GM21529 (cell line): ENCODE measurements at regions not wholly inside any gene's neighbourhood (a gene's known extent, or its start where the extent isn't known, plus 50 kb on each side); places are given as distances from the start of the nearest gene placed in this dataset.

Experiments
- ATAC-seq: cut with Tn5 transposase; IDR thresholded peaks from one replicate; pipeline ENCODE4 v1.9.1; 2021; ENCODE audit not compliant: unreplicated experiment

DNA sequence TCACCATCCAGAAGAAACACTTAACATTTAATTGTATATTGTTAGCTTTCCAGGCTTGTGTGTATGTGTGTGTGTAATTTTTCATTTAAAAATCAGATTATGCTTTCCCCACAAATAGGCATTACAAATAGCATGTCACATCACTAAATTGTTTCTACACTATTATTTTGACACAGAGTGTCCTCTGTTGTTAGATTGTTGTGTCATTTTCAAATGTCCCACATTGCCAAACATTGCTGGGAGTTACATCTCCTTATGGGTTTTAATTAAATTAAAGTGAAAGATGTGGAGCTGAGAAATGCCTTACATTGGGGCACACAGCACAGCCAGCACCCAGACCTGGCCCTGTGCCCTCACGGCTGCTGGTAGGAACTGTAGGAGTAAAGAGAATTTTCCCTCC lies 295.6 kb downstream of the ZEB1 start:
- ATAC-seq, result no peak

DNA sequence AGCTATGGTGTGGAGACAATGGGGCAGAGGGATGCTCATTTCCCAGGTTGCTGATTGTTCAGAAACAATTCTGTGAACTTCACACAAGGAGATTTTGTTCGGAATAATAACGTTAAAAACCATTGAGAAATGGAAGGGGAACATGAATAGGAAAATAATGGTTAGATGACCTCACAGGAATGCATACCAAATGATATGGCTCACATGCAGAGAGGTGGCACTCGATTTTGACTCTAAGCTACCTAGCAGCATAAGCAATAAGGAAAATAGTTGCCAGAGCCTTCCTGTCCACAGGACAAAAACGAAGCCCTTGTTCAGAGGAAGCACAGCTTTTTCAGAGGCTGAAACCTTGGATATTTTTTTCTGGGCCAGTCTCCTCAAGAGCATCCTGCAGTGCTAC lies 293.1 kb downstream of the ZEB1 start:
- ATAC-seq, result no peak

DNA sequence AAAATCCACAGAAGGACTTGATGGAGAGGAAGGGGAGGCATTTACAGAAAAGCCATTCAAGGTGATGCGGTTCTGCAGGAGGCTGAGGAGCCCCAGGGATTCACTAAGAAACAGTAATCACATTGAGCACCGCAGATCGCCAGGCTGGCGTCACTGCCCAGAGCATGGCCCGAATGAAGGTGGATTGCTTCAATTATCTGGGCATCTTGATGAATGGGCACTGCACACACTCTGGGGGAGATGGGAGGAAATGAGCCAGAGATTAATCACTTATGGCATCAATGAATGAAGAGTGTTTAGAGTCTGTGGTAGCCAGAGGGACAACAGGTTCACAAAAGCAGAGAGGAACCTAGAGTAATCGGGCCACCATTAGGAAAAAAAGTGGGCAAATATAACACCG lies 292.1 kb downstream of the ZEB1 start:
- no peak for ATAC-seq

DNA sequence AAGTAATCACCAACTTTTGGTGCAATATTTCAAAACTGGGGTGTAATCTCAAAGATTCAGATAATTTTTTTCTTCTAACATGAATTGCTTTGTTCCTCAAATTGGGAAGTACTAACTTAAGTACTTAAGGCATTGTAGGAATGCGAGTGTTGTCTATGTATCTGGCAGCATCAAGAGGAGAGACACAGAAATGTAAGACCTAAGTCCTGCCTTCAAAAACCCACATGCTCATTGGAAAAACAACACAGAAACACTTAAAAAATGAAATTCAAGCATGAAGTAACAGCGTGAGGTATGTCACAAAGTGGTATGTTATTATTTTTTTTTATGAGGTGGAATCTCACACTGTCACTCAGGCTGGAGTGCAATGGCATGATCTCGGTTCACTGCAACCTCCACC lies 288.5 kb downstream of the ZEB1 start:
- ATAC-seq, result no peak

DNA sequence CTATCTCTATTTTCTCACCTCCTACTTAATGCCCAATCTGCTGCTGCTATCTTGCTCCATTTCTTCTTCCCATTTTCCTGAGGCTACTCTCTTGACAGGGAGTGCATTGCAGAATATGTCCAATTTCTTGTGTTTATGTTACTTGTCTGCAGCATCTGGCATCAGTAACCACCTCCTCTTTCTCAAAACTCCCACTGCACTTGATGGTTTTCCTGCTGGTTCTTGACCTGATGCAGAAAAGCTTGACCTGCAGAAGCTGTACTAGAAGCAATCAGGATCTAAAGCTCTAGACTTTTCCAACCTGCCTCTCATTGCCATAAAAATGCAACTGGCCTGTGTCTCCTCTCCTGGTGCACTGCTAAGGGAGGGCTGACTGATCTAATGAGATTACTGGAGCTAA lies 287.8 kb downstream of the ZEB1 start:
- no peak for ATAC-seq

DNA sequence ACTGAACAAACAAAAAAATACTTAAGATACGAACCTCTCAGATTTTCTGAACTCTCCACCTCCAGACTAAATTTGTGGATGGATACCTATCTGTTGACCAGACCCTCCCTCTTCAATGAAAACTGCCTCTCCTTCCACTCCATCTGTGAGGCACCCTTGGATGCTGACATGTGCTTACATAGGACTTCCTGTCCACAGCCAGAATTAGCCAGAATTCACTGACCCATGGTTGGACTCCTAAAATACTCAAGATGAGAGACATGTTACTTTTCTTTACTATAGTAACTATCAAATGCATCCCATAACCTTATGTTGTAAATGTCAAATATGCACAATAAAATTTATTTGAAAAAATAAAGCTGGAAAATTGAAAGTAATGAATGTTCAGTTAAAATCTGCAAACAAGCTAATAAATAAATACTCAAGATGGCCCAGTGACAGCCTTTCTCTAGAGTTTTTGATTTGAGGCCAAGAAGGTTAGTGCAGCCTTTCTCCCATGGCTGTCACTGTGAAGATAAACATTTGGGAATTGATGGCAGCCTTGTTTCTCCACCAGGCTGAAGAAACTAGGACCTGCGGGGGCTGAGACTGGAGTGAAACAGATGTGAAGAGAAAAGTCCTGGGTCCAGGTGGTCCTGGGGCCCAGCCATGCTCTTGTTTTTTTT lies 287.0 kb downstream of the ZEB1 start:
- no peak for ATAC-seq

DNA sequence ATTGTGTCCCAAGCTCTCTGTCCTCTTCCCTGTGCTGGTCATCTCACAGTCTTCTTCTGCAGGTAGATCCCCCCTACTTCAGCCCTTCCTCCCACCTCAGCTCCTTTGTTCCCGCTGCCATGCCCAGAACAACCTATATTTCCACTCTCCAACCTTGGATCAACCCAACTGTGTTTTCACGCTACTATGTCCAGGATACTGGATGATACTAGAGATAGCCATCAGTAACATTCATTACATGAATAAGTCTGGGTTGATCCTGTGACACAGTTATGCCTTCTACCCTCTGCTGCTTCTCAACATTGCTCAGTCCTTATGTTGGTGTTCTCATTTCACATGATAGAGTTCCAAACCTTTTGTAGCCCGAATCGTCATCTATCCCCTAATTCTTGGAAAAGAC lies 286.4 kb downstream of the ZEB1 start:
- ATAC-seq, result no peak

DNA sequence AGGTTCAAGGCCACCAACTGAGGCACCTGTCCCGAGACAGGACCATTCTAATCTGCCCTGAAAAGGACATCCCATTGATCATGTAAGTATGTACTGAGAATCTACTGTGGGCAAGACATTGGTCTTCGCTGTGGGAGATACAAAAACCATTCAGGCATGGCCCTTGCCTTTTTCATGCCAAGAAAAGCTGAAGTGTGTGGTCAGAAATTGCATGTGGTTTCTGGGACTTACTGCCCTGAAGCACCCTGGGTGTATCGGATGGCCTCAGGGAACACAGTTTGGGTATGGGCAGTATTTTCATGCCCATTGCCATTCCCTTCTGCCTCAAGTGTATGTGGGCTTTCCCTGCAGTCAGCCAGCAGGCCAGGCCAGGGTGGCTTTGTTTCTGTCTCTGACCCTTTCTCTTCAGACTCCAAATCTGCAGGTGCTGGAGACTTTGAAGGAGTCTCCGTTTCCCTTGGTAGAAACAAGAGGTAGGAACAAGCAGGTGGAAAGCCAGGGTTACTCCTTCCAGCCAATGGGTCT lies 285.7 kb downstream of the ZEB1 start:
- ATAC-seq, result no peak

DNA sequence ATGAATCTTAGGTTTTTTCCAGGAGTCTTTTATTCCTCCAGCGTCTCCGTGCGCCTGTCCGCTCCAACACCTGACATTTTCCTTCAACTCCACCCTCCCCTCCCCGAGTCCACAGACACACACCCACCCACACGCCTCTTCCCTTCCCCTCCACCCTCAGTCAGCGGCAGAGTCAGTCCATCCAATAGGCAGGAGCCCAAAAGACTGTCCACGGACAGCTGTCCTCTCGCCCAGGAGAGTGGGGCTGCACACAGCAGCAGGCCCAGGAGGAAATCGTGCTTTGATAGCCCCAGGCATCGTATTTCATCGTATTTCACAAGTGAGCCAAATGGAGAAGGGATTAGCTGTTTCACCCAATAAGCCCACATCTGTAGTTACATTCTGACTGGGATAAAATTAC lies 285.1 kb downstream of the ZEB1 start:
- ATAC-seq, result no peak

DNA sequence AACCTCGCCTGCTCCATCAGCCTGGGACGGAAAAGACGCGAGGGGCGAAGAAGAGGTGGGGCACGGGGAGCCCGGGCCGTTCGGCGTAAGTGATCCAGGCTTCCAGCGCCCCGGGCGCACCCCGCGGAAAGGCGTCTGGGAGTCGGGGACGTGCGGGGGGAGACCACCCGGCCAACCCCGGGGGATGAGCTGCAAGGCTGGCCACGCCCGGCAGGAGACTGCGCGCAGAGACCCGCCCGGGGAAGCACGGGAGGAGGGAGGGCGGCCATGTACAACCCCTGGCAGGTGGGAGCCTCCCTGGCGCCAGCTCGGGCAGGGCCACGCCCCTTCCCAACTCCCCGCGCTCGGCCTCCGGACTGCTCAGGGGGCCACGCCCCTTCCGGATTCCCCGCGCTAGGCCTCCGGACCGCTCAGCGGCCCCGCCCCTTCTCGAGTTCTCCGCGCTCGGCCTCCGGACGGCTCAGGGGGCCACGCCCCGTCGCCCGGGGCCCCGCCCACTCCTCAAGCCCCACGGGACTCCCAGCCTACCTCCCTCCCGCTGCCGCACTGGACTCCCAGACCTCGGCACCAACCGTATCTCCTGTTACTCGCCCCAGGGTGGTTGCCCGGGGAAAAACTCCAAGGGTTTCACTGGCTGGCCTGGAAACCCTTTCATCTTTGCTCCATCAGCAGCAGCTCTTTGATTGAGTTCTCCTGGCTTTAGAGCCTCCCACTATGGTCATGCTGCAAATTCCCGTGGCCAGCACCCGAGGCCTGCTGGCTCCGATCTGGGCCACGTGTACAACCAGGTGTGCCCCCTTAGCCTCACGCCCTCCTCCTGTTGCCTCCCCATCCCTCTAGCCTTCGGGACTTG lies 284.4 kb downstream of the ZEB1 start:
- peak; percentile 98 for ATAC-seq

DNA sequence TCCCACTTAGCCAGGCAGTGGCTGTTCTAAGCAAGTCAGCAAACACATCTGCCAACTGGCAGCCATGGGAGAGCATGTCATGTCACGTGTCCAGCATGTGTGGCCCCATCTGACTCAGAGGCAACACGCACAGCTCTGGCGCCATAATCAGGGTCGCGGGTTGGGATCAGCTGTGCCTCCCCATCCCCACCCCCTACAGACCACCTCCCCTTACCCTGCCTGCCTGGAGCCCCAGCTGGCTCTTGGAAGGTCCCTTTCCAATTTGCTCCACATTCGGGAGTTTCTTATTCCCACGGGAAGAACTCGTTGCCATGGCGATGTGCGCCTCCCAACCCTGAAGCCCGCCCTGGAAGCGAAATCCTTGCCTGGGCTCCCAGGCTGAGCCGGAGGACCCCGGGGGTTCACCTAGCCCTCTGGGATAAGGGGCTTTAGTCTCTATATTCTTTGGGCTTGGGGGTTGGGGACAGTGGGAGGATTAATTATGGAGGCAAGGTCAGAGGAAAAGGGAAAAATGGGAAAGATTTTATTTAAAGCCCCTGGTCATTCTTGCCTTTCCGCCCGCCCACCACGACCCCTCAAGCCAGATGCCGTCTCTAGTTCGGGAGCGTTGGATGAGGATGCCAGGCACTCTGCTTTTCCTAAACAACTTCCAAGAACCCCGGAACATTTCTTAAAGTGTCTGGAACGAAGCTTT lies 283.7 kb downstream of the ZEB1 start:
- no peak for ATAC-seq

DNA sequence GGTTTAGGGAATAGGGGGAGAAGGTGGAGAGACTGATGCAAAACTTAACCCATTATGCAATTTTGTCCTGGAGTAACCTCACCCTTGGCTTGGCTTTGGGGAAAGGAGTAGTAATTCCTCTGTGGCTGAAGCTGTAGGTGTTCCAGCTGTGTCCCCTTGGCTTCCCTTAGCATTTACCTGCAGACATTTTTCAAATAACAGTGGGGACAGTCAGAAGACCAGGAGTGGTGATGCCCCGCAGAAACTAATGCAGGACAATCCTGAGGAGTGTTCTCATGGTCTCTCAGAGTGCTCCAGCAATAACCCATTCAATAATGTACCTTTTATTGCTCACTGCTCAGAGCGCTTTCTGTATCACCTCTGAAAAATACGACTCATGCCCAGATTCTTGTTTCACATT lies 282.1 kb downstream of the ZEB1 start:
- no peak for ATAC-seq

DNA sequence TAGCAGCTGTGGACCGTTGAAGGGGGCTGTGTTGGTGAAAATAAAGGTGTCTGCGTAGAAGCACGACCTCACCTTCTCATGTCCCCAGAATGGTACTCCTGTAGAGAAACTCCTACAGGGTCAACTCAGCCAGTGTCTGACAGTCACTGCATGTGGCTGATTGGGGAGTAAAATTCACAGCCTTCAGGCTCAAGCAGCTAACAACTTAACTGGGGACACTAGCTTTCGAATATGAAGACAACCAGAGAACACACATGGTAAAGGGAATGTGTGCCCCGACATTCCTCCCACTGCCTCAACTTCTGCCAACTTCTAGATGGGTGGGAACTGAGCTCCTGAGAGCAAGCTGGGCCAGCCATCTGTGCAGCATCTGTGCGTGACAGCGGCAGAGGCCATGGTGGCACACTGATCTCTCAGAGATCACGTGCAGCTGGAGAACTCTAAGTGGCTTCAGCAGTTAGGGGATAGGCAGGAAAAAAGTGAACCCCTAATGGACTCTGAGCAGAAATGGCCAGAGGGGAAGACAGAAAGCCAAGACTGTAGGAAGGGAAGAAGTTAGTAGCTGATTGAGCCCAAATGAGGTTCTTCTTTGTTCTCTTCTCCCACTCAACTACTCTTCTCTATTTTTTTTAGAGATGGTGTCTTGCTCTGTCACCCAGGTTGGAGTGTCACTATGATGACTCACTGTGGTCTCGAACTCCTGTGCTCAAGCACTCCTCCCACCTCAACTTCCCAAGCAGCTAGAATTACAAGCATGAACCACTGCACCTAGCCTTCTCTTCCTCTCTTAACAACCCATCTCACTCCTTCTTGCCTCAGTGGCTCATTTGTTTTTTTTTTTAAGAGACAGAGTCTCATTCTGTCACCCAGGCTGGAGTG lies 280.8 kb downstream of the ZEB1 start:
- ATAC-seq, result no peak

DNA sequence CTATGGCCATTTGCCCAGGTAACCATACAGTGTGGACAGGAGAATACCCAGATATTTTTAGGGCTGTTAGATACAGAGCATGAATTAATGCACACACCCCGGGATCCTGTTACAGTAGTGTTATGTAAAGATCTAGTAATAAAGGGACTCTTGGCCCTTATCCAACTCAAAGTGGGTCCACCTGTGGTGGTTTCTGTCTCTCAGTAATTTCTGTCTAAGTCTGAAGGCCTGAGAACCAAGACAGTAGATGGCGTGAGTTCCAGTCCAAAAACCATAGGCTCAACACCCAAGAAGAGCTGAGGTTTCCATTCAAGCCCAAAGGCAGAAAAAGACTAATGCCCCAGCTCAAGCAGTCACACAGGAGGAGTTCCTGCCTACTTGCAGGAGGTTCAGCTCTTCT lies 277.7 kb downstream of the ZEB1 start:
- no peak for ATAC-seq

DNA sequence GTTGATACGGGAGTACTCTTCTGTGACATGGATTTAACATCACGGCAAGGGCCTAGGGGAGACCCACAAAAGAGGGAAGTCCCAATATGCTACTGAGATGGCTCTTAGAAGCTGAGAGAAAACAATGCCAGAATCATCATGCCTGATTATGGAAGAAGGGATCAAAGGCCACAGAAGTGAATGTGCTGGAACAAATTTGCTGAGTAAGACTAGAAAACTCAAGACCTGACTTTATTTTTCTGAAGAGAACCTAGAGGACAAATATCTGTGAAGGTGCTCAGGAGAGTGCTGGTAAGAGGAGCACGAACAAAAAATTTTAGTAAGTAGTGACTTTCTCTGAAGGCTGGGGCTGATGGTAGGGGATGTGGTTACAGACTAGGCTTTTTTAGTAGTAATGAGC lies 277.0 kb downstream of the ZEB1 start:
- no peak for ATAC-seq

DNA sequence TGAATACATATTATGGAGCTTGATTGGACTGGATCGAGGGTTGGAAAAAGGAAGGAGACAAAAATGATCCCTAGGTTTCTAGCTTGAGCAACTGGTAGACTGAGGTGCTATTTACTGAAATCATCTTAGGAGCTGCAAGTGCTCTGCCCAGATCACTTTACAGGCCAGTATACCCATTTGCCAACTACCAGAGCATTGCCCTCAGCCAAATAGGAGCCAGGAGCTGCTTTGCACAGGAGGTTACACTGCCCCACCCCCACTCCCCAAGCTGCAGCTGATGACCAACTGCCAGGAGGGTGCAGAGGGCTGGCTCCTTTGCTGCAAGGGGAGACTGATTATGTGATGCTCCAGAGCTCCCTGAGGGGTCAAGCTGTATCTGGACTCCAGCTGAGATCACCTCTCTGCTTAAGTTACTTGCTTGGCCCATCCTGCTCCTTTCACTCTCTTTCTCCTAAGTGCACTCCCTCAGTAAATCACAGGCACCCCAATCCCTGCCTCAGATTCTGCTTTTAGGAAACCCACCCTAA lies 275.4 kb downstream of the ZEB1 start:
- no peak for ATAC-seq

DNA sequence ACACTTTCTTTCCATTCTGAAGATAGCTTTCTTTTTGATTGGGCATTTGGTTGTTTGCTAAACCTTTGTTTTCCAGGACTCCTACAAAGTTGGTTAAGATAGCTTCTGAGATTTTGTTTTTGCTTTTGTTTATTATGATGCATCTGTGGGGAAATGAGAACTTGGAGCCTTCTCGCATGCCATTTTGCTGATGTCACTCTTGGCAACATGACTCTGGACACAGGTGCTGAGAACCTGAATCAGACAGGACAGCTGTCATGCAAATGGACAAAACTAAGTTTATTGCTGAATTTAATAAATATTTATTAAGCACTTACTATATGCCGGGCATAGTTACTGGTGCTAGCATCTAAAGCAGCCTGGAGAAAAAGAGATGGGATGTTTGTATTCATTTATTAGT lies 274.1 kb downstream of the ZEB1 start:
- no peak for ATAC-seq

DNA sequence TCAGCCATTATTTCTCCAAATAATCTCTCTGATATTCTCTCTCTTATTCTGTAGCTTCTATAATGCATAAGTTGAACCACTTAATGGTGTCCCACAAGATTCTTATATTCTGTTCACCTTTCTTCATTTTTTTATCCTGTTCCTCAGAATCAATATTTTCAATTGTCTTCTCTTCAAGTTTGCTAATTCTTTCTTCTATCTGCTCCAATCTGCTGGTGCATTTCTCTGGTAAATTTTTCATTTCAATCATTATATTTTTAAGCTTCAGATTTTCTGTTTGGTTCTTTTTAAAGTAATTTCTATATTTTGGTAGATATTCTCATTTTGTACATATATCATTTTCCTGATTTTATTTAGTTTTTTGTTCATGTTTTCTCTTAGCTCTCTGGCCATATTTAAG lies 272.6 kb downstream of the ZEB1 start:
- ATAC-seq, result no peak

DNA sequence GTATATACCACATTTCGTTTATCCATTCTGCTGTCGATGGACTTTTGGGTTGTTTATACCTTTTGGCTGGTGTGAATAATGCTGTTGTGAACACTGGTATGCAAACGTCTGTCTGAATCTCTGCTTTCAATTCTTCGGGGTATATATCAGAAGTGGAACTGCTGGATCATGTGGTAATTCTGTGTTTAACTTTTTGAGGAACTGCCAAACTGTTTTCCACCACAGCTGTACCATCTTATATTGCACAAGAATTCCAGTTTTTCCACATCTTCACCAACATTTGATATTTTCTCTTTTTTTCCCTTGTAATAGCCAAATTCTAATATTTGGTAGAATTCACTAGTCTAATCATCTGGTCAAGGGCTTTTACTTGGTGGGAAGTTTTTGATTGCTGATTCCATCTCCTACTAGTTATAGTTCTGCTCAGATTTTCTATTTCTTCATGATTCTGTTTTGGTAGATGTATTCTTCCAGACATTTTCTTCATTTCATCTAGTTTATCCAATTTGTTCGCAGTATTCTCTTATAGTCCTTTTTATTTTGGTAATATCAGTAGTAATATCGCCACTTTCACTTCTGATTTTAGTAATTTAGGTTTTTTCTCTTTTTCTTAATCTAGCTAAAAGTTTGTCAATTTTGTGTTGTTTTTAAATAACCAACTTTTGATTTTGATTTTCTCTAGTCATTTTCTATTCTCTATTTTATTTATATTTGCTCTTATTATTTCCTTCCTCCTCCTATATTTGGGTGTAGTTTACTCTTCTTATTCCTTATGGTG lies 271.2 kb downstream of the ZEB1 start:
- ATAC-seq, result no peak

DNA sequence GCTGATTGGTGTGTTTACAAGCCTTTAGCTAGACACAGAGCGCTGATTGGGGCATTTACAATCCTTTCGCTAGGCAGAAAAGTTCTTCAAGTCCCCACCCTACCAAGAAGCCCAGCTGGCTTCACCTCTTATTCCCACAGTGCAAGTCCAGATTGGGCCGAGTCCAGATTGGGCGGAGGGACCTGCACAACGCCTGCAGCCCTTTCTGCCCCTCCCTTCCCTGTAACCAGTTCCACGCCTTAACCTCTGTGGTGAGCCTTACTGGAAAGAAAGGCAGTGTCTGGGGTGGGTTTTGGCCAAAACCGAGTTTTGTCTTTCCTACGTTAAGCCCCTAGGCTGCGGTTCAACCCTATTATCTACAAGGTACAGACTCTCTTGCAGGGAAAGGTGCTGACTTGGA lies 268.7 kb downstream of the ZEB1 start:
- ATAC-seq, result no peak
